ENCODE measurements at regions not wholly inside any gene's neighbourhood (a gene's known extent, or its start where the extent isn't known, plus 50 kb on each side); places are given as distances from the start of the nearest gene placed in this dataset.

- TF ChIP-seq POLR2A (IDR thresholded peaks at IDR 0.05; ENCODE audit: low read length) (no peak), GATA1 (IDR thresholded peaks at IDR 0.05; ENCODE audit: low read depth, low read length) (no peak)
Measured at GRCh38 chr21:15275615-15276235, 210.9 kb upstream of the NRIP1 start.

Measured in erythroblast (primary cell).